SW480 (cell line): ENCODE measurements at regions not wholly inside any gene's neighbourhood (a gene's known extent, or its start where the extent isn't known, plus 50 kb on each side); places are given as distances from the start of the nearest gene placed in this dataset.

Experiments used
- DNase-seq: peaks from one replicate; pipeline ENCODE4 v3.0.0-alpha.2; 2016; ENCODE audit warnings: low spot score

DNA sequence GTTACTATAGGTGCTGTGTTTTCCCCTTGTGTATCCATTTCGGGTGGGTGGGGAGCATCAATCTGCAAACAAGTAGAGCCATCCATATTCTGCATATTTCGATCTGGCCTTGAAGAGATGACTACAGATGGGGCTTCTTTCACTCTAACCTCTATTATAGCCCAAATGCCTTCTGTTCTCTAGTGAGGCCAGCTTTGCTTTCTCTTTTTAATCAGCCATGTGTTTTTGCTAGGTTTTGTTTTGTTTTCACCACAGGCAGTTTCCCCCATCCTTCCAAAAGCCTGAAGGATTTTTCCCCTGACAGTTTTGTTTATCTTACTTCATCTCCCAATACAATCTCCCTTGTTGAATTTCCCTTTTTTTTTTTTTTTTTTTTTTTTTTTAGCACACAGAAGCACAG lies 224.1 kb downstream of the BTG1 start:
- DNase-seq: no peak

DNA sequence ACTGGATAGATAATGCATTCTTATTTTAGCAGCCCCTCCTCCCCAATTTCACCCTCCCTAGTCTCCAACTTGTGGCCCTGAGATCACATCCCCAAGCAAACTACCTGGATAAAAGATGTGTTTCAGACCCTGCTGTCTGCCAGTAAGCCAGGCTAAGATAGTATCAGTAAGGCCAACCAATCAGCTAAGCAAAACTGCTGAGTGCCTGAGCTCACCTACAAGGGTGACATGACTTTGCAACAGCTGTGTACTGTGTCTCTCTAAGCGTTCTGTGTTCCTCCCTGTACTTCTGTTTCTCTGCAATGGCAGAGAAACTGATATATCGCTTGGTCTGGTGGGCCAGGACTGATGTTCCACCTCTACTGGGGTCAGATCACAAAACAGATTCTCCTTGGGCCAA lies 224.9 kb downstream of the BTG1 start:
- DNase-seq: no peak

DNA sequence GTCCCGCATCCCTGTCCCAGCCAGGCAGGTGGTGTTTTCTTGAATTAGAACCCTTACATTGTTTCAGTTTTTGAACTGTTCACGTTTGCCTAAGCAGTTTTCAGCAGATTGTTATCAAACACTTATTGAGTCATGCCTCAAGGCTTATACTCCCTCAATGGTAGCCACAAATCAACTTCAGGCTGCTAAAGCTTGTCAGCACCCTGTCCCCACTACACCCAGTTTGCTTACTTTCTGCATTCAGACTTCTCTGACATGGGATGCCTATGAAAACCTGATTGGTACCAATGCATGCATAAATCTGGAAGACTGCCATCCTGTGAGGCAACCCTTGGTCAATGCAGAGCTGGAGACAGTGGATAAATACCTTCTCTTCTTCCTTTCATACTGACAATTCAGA lies 225.4 kb downstream of the BTG1 start:
- DNase-seq: no peak

DNA sequence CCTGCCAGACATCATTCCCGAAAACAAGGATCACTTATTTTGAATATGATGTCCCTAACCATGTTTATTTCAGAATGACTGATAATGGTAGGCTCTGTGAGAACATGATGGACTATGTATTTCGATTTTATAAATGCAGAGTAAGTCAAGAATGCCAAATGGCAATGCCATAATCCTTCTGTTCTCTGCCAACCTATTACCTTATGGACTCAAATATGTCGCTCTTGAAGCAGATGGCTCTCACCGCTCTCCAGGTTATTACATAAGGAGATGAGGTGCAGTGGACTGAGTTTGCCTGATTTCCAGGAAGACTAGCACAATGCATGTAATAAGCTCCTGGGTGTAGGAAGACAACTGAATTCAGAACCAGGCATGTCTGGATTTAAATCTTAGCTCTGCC lies 227.2 kb downstream of the BTG1 start:
- no peak for DNase-seq

DNA sequence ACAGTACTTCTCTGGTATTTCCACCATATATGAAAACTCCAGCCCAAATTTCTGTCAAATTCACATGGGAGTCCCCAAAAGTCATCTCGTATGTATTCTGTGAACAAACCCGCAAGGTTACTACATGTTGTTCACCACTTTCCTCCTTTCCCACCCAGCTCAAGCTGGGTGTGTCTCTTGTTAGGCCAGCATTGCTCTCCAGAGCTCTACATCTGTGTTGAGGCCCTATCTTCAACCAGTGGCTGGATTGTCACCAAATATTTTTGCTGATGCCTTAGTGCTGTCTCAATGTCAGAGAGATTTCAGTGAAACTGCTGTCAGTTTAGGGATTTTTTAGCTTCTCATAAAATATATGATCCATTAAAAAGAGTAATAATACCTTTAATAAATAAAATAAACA lies 230.9 kb downstream of the BTG1 start:
- no peak for DNase-seq

DNA sequence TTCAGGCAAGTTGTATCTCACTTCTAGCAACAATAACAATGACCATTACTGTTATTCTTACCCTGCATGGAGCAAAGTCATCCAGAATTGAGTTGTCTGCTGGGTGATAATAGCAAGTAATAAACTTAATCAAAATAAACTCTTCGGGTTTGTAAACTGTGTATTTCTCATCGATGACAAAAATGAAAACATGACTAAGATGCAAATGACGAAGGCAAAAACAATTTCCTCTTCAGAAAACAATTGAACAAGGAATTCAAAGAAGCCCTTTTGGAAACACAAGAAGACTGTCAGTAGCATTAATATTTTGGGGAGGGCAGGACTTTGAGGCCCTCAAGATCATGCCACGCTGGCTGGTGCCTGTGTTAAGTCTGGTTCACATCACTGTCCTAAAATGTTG lies 232.0 kb downstream of the BTG1 start:
- DNase-seq: no peak

DNA sequence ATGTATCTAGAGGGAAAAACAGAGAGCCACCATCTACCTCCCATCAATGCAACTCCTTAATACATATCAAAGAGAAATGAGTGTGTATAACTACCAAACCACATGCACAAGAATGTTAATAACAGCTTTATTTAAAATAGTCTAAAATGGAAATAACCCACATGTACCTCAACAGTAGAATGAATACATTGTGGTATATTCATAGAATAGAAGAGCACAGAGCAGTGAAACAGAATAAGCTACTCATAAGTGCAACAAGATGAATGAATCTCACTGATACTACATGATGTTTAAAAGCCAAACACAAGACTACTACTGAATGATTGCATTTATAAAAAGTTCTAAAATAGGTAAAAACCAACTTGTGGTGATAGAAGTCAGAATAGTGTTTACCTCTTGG lies 232.5 kb downstream of the BTG1 start:
- no peak for DNase-seq

DNA sequence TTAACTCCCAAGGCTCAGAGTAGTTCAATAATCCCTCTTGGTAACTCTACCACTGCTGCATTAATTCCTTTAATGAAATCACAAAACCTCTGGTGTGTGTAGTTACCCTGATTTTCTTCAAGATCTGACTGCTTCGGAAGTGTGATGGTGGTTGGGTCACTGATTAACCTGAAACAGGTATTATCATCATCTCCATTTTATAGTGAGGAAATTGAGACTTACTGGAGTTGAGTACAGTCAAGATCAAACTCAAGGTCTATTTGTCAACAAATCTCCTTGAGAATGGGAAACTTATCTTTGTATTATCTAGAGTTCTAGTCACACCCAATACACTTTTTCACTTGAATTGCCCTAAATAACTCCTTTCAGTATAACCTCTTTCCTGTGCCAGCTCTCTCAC lies 233.5 kb downstream of the BTG1 start:
- no peak for DNase-seq

DNA sequence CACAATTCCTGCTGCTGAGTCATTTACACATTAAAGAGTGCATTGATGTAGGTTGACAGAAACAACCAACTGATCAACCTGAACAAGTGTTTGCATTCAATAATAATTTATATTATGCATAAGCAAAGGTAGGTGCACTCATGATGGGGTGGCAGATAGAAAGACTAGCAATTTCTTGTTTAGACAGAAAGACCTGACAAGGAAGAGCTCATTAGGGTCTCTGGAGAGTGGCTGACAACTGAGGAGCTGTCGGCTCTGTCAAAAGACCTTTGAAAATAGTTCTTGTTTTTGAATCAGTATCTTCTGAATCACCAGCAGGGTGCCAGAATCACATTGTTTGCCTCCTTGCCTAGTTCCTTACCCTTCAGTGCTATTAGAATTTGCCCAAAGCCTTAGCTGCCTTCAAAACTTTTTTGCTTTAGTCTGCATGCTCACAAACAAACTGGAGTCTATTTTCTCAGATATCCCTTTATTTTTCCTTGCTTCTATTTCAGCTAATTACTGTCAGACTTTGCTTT lies 234.7 kb downstream of the BTG1 start:
- DNase-seq: no peak

DNA sequence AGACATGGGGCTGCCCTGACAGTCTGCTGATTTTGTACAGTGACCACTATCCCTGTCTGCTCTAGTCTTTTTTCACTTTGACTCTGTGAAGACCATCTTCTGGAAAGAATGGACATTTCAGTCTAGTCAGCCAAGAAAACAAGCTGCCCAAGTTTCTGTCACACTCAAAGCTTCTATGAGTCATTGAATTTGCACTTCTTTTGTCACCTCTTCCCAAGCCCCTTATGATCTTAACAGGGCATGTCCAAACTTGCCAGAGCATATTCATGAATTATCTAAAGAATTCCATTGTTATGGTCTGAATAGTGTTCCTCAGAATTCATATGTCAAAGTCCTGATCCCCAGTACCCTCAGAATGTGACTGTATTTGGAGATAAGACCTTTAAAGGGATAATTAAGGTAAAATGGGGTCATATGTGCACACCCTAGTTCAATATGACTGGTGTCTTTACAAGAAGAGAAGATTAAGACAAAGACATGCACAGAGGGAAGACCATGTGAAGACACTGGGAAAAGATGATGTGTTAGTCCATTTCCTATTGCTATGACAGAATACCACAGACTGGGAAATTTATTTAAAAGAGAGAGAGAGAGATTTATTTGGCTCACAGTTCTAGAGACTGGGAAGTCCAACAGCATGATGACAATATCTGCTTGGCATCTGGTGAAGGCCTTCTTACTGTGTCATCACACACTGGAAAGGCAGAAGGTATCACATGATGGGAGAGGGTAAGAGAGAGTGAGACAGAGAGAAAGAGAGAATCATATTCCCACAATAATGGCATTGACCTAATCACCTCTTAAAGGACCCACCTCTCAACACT lies 242.6 kb downstream of the BTG1 start:
- DNase-seq: no peak

DNA sequence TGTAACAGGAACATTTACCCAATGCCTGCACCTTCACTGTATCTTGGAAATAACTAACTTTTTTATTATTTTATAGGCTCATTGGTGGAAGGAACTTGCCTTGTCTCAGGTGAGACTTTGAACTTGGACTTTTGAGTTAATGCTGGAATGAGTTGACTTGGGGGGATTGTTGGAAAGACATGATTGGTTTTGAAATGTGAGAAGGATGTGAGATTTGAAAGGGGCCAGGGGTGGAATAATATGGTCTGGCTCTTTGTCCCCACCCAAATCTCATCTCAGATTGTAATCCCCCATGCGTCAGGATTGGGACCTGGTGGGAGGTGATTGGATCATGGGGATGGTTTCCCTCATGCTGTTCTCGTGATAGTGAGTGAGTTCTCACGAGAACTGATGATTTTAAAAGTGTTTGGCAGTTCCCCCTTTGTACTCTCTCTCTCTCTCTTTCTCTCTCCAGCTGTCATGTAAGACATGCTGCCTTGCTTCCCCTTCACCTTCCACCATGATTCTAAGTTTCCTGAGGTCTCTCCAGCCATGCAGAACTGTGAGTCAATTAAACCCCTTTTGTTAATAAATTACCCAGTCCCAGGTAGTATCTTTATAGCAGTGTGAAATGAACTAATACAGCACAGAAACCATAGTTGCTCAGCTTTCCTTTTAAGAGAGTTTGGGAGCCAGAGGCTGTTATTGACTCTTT lies 244.1 kb downstream of the BTG1 start:
- no peak for DNase-seq

DNA sequence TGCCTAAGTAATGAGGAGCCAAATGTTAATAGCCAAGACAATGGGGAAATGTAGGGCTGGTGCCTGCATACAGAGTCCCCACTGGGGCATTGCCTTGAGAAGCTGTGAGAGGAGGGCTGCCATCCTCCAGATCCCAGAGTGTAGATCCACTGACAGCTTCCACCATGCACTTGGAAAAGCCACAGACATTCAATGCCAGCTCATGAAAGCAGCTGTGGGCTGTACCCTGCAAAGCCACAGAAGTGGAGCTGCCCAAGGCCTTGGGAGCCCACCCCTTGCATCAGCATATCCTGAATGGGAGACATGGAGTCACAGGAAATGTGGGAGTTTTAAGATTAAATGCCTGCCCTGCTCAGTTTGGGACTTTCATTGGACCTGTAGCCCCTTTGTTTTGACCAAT lies 244.7 kb downstream of the BTG1 start:
- no peak for DNase-seq

DNA sequence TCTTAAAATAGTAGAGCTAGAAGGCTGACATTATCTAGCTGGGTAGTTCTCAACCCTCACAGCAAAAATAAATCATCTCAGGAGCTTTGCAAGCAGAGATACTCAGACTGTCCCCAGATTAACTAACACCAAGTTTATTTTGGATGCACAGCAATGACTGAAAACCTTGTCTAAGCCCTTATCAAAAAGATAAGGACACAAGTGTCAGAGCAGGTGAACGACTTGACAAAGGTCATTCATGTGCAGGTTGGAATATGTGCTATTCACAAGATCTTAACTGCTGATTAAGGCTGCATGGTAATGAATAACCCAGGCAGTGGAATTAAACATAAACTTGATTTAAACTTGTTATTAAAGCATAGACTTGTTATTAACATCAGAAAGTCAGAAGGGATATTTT lies 246.6 kb downstream of the BTG1 start:
- DNase-seq: no peak

DNA sequence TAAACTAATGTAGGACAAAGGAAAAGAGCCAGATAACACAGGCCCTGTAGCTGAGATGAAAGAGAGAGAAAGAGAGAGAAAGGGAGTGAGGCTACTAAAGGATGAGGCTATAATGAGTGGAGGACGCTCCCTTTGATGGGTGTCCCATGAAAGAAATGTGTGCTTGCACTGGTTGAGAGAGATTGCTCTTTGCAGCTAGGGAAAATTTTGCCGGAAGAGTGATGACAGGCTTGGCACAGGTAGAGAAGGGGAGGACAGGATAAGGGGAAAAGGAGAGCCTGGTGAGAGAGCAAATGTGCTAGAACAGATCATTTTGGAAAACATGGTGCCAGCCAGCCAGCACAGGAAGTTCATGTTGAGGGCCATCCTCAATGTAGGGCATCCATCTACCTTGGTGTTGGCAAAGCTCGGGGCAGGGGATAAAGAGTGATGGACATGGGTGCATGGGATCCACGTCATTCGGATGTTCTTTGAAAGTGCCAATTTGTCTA lies 248.6 kb downstream of the BTG1 start:
- no peak for DNase-seq

DNA sequence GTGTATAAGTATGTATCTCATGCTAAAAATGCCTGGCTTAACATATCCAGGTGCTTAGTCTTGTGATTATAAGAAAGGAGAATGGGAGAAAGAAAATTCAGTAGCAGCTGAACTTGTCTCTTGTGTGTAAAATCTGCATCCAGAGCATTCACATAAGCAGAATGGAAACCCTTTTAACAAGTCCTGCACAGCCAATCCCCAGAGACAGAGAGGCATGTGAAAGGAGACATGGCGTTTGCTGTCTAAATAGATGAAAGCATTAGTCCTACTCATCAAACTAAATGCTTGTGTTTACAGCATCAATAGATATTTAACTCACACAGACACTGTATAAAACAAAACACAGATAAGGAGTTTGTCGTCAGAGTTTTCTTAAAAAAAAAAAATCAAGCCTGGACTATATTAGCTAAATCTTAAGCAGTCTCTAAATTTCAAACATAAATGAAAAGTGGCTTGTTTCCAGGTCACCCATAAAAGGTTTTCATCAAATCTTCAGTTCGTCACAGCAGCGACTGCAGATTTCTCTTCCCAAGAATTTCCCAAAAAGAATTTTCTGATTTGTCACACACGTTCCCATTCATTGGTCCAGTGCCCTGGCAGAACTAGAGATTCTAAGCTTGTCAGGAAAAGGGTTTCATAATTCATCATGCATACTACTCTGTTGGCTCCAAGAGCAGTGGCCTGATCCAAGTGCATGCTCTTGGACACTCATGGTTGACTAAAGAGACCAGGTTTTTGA lies 249.2 kb downstream of the BTG1 start:
- DNase-seq: no peak

DNA sequence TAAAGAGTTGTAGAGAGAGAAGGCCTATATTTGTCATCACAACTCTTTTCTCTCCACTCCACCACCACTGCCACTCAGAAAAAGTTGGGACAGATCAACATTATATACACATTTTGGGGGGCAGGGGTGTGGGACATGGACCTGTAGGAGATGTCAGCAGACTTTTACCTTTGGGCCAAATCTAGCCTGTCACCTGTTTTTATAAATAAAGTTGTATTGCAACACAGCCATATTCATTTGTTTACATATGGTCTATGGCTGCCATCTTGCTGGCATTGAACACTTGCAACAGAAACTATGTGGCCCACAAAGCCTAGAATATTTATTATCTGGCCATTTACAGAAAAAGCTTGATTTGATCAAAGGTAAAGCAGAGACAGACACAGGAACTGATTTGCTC lies 250.7 kb downstream of the BTG1 start:
- no peak for DNase-seq

DNA sequence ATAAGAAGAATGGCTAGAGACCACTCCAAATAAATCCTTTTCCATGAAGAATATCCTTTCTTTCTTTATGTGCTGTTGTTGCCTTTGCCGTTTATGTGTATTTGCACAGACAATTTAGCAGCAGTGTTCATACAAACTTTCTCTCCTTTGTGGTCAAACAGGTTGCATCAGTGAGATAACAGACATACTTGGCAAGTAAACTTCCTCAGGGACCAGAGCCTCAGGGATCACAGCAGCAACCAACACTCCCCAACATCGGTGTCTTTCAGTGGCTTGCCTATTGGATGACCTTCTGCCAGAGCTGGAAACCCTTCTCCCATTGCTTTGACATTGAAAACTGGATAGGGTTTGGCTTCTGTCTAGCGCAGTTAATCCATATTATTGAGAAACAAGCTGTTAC lies 252.2 kb downstream of the BTG1 start:
- DNase-seq: no peak

DNA sequence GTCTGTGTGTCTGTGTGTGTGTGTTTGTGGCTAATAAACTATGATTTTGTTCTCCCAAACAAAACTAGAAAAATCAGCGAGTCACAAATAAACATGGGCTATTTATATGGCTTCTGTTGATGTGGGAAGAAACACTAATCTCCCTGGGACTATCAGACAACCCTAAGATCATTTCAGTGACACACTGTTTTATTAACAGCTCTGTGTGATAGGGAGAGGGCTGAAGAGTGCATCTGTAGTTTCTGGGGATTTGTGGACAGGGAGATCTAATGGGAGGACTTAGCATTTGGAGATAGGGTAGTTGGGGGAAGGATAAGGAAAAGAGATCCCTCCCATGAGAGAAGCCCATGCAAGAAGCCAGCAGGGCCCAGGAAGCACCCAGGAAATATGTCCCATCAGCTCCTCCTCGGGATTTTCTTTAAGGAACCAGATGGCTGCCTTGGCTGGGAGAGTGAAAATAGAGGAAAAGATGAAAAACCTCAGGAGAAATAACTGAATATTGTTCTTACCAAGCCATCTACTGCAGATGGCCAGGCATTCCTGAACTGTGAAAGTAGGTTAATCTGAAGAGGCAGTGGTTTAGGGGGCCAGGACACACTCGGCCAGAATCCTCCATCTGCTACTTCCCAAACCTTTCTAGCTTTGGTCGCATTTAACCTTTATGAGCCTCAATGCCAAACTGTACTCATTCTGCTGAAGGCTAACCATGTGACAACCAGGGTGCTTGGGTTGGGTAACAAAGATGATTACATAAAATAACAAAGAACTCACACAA lies 253.4 kb downstream of the BTG1 start:
- no peak for DNase-seq

DNA sequence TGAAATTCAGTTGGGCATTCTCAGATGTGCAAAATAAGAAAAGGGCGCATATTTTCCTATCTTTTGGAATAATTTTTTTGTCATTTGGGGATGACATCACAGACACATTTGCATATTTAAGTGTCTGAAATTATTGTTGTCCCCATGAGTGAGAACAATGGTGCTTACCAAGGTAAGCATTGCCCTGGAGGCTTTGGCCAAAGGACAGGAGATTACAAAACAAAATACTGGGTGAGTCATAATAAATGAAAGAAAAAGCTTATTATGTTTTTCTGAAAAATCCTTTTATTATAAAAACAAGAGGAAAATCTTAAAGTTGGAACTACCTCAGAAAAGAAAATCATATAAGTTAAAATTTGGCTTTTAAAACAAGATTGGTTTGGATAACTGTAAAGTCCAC lies 254.9 kb downstream of the BTG1 start:
- no peak for DNase-seq

DNA sequence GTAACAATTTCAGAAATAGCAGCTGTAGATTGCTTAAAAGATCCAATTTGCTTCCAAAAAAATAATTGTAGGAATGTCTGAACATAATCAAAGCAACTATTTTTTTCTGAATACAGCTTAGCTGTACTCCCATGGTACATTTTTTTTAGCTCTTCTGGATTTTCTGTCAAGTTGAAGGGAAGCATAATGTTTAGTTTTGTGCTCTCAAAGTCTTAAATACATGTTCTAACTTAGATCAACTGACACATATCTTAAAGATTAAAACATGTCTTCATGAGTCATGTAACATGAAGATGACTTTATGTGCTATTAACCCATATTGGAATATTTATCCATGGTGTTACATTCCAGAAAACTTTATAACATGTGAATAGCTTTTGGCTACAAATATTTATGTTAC lies 255.7 kb downstream of the BTG1 start:
- DNase-seq: no peak

DNA sequence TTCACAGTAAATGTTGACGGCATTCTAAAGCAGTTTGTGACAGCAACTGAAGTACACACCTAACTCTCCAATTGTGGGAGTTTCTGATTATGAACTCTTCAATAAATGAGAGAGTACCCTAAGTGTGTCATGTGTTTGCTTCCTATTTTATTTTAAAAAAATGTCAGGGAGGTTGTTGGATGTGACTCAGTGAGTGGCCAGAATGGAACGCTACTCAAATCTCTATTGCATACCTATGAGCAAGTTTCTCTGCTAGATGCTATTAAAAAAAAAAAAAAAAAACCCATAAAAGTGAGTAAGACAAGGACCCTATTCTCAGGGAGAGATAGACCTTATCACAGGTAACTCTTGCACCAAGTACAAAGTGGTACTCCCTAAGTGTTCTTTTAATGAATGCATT lies 256.6 kb downstream of the BTG1 start:
- DNase-seq: no peak

DNA sequence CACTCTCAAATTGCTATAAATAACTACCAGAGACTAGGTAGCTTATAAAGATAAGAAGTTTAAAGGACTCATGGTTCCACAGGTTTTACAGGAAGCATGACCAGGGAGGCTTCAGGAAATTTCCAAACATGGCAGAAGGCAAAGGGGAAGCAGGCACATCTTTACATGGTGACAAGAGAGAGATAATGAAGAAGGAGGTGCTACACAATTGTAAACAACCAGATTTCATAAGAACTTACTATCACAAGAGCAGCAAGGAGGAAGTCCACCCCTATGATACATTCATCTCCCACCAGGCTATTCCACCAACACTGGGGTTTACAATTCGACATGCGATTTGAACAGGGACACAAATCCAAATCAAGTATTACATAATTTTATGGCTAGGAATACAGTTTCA lies 257.7 kb downstream of the BTG1 start:
- no peak for DNase-seq
